RPMI8226 (cell line): ENCODE measurements at regions not wholly inside any gene's neighbourhood (a gene's known extent, or its start where the extent isn't known, plus 50 kb on each side); places are given as distances from the start of the nearest gene placed in this dataset.
A peak's percentile ranks its signal among the peaks of the same experiment; 100 is the strongest.
"Not testable (repeated sequence)": the region's sequence is repeated elsewhere in the genome, so short reads cannot be mapped to it uniquely, and the experiment has no call there.

ENCODE experiments used
- DNase-seq: peaks from one replicate; pipeline ENCODE4 v3.0.0-alpha.2; 2015

DNA sequence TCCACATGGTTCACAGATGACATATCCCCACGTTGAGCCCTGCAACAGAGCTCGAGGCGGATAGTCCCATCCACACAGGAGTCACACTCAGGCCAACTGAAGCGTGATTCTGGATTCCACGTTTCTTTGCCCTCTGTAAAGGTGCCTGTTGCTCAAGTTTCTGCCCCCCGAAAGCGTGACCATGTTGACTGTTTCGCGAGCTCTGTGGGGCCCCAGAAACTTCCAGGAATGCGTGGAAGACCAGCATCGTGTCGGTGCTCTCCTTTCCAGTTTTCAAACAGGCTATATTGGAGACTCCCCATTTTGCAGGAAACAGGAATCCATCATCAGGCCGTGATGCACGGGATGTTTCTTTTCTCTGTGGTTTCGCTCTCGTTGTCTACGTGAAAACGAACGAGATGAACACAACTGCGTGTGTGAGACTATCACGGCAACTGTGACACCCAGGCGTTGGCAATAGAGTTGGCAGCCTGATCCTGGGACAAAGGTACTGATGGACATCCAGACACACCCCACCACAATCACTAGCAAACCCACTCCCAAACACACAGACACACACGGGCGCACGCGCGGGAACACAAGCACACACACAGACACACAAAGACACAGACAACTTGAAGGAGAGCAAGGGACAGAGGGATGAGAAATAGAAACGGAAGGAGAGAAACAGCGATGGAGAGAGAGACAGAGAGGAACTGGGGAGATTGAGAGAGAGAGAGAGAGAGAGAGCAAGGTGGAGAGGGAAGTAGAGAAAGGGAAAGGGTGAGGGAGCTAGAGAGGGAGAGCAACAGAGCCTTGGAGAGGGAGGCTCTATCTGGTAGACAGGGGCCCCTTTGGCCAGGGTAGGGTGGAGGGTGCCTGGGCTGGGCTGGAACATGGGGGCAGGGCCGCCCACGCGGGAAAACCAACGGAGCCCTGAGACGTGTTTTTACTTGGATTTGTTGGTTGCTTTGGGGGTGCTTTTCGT, 1609.3 kb downstream of the SPATA31A7 start:
- peak; percentile 11 for DNase-seq

DNA sequence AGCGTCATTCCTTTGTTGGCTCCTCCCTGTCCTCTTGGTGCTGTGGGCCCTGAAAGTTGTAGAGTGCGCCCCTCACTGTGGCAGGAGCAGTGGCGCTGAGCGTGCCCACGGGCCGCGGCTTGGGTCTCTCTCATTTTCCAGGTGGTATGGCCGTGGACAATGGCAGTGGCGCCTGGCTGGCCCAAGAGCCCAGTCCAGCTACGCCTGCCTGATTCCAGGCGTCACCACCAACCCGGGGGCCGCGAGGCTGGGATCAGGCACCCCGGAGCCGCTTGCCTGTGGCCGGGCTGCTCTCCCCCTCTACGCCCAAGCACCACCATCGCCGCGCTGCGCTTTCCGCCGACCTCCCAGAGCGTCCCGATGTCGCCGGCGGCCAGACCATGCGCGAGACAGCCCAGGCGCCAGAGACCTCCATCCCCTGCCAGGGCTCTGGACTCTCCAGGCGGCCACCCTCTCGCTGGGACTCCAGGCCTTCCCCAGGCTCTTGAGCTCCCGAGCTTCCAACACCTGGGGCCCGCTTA, 1610.1 kb downstream of the SPATA31A7 start:
- DNase-seq, result peak; percentile 3

DNA sequence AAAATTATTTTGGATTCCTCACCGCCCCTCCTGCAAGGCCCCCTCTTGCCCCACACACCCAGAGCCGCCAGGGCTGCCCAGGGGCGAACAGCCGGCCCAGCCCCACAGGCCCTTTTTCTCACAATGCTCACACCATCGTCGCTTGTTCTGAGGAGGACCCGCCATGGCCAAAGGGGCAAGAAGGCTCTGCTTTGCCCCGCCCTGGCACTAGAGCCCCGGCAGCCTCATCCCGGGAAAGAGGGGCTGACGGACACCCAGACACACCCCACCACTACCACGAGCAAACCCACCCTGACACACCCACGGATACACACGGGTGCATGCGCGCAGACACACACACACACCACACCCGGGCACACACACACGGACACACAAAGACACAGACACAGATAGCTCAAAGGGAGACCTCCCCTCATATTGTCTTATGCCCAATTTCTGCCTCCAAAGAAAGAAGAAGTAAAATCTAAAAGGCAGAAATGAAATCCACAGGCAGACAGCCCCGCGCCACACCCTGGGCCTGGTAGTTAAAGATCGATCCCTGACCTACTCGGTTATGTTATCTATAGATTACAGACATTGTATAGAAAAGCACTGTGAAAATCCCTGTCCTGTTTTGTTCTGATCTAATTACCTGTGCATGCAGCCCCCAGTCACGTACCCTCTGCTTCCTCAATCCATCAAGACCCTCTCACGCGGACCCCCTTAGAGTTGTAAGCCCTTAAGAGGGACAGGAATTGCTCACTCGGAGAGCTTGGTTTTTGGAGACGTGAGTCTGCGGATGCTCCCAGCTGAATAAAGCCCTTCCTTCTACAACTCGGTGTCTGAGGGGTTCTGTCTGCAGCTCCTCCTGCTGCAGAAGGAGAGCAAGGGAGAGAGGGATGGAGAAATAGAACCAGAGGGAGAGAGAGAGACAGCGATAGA, 1610.9 kb downstream of the SPATA31A7 start:
- not testable (repeated sequence) for DNase-seq

DNA sequence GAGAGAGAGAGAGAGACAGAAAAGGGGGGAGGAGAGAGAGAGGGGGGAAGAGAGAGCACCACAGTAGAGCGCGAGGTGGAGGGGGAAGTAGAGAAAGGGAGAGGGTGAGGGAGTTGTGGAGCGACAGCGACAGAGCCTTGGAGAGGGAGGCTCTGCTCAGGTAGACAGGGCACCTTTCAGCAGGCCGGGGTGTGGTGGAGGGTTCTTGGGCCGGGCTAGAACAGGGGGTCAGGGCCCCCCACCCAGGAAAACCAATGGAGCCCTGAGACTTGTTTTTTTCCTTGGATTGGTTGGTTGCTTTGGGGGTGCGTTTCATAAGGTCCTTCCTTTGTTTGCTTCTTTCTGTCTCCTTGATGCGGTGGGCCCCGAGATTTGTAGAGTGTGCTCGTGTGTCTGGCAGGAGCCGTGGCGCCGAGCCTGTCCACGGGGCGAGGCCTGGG, 1611.6 kb downstream of the SPATA31A7 start:
- peak; percentile 32 for DNase-seq

DNA sequence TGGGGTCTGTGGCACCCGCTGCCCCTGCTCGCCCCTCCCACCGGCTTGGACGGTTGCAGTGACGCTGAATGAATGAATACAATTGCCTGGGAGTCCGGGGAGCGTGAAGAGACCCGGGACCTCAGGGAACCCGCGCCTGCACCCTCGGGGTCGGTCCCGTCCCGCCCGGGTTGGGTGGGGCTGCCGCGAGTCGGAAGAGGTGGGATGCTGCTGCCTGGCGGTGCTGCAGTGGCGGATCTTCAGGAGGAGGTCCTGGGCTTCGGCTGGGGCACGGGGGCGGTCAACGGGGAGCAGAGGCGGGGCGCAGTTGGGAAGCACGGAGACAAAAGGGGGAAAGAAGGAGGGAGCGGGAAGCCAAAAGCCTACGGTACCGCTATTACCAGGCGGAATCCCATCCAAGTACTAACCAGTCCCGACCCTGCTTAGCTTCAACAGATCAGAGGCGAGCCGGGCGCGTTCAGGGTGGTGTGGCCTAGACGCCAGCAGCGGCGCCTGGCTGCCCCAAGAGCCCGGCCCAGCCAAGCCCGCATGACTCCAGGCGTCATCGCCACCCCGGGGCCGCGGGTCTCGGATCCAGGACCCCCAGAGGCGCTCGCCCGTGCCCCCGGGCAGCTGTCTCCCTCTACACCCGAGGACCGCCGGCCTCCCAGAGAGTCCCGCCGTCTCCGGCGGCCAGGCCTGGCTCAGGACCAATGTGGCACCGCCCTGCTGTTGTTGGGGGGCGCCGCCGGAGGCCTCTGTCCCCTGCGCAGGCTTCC, 1612.3 kb downstream of the SPATA31A7 start:
- DNase-seq, result peak; percentile 87

DNA sequence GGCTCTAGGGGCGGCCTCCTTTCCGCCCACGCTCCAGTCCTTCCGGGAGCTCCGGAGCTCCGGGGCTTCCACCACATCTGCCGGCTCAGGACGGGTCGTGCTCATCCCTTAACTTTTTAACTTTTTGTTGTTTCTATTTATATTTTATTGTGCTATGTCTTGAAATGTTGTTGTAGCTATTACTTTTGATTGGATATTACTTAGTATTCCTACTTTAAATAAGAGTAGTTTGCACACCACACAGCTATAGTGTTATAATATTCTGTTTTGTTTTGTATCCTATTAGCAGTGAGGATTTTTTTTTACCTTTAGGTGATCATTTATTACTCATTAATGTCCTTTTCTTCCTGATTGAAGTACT, 1612.9 kb downstream of the SPATA31A7 start:
- DNase-seq, result not testable (repeated sequence)

DNA sequence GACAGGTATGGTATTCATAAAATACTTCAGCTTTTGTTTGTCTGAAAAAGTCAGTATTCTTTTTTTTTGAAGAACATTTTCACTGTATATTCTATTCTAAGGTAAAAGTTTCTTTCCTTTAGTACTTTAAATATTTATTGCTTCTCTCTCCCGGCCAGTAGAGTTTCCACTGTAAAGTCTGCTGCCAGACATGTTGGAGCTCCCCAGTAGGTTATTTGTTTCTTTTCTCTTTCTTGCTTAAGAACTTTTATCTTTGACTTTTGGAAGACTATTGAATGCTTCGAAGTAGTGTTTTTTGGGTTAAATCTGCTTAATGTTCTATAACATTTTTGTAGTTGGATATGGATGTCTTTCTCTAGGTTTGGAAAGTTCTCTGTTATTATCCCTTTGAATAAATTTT, 1613.3 kb downstream of the SPATA31A7 start:
- DNase-seq, result peak; percentile 5

DNA sequence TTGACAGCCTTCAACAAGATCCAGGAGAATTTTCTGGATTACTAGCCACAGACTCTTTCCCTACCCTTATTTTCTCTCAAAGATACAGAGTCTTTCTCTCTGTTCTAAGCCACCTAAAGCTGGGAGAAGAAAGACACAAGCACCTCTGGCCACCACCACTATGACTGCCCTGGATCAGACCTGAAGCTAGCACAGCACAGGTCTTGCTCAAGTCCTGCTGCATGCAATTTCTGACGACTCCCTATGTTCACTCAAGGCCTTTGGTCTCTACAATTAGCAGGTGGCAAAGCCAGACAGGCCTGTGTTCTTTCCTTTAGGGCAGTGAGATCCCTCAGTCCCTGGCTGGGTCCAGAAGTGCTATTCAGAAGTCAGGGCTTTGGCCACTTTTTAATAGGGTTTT, 1614.5 kb downstream of the SPATA31A7 start:
- DNase-seq, result not testable (repeated sequence)

DNA sequence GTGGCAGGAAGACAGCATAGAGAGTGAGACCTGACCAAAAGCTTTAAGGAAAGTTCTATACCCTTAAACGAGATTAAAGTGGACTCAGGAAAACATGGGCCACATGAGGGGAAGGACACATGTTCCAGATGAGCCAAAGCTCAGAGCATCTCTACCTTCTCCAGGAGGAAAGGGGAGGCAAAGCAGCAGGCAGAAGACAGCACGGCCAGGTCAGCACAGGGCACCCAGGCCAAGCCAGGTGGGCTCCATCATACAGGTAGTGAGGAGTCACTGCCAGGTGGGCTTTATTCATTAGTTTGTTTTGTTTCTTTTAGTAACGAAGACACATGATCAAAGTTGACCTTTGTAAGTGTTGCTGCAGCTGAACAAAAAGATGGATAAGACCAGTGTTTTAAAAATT, 1617.6 kb downstream of the SPATA31A7 start:
- not testable (repeated sequence) for DNase-seq

DNA sequence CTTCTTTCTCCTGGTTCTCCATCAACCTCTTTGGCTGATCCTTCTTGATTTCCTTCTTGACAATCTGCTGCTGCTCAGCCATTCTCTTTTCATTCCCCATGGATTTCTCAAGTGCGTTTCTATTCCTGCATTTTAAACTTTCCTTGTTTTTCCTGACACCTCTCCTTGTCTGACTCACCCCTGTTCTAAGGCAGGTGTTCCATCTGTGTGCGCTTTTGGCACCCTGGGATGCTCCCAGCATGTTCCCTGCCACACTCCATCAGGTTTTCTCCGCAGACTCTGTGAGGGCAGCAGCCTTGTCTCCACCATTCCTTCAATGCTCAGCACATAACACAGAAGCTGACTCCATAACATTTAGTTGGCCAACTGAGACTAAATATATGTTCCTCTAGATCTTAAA, 1618.2 kb downstream of the SPATA31A7 start:
- DNase-seq, result not testable (repeated sequence)

DNA sequence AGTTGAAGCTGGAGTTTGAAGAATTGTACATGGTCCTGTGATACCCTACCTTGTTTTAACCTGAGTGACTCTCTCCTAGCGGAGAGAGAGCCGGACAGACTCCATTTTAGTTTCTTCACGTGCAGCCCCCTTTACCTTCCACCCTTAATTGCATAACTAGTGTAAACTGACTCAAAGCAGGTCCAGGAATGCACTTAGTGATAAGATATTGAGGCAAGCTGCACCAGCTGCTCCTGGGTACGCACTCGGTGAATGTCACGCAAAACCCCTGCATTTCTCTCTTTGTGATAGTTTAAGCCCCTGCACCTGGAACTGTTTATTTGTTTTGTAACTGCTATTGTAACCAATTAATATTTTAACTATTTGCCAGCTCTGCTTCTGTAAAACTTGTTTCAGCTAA, 1620.5 kb downstream of the SPATA31A7 start:
- not testable (repeated sequence) for DNase-seq

DNA sequence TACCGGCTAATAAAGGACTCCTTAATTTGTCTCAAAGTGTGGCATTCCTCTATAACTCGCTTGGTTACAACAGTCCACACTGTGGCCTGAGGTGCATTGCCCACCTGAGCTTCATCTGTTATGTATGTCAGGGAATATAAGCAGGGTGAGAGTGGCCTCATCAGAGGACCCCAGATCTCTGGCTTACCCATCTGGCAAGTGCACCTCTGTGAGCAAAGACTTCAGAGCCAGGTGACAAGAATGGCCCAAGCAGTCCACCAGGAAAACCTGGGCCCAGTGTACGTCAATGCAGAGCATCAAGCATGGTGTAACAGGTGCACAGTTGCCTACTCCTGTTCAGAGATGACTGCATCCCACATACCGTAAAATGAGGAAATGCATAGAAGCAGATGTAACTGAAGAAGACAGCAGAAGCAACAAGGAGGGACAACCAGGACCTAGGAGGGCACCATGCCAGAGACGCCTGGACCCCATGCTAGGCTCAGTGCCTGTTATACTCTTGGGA, 1621.0 kb downstream of the SPATA31A7 start:
- DNase-seq, result not testable (repeated sequence)

DNA sequence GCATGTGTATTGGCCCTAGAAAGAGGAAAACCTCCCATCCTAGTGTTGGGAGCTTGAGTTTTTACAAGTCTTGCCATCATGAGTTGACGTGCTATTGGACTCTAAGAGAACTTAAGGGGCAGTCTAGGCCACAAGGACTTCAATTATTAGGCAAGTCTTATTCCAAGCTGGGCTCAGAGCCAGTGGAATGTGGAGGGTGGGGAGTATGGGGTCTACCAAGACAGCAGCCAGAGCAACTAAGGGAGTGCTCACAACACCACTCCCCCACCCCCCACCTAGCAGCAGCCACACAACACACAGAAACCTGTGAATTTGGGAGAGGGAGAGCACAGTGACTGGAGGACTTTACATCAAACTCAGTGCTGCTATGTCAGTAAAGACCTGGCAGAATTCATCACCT, 1625.6 kb downstream of the SPATA31A7 start:
- DNase-seq, result not testable (repeated sequence)

DNA sequence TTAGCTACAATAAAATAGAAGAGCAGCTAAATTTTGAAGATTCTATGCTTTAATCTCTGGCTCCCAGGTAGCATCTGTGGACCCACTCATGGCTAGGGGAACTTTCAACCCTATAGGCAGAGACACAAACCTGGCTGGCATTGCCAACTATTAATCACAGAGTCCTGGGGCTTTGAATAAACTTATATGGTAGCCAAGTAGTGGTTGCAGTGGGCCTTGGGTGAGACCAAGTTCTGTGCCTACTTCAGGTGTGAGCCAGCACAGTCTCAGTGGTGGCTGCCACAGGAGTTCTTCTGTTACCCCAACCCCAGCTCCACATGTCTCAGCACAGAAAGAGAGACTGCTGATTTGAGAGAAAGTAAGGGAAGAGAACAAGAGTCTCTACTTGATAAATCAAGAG, 1626.5 kb downstream of the SPATA31A7 start:
- DNase-seq, result not testable (repeated sequence)

DNA sequence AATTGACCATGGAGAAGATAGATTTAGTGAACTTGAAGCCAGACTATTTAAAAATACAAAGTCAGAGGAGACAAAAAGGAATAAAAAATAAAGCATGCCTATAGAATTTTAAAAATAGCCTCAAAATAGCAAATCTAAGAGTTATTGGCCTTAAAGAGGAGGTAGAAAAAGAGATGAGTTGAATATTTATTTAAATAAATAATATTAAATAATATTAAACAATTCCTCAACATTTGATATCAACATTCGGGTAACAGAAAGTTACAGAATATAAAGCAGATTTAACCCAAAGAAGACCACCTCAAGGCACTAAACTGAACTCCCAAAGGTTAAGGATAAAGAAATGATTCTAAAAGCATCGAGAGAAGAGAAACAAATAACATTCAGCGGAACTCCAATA, 1627.4 kb downstream of the SPATA31A7 start:
- not testable (repeated sequence) for DNase-seq

DNA sequence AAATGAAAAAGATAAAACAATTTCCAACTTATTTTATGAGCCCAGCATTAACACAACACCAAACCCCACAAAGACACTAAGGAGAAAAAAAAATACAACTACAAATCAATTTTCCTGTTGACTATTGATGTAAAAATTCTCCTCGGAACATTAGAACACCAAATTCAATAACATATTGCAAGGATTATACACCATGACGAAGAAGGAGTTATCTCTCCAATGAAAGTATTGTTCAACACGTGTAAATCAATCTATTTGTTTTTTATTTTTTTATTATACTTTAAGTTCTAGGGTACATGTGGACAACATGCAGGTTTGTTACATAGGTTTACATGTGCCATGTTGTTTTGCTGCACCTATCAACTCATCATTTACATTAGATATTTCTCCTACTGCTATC, 1632.3 kb downstream of the SPATA31A7 start:
- DNase-seq, result not testable (repeated sequence)

DNA sequence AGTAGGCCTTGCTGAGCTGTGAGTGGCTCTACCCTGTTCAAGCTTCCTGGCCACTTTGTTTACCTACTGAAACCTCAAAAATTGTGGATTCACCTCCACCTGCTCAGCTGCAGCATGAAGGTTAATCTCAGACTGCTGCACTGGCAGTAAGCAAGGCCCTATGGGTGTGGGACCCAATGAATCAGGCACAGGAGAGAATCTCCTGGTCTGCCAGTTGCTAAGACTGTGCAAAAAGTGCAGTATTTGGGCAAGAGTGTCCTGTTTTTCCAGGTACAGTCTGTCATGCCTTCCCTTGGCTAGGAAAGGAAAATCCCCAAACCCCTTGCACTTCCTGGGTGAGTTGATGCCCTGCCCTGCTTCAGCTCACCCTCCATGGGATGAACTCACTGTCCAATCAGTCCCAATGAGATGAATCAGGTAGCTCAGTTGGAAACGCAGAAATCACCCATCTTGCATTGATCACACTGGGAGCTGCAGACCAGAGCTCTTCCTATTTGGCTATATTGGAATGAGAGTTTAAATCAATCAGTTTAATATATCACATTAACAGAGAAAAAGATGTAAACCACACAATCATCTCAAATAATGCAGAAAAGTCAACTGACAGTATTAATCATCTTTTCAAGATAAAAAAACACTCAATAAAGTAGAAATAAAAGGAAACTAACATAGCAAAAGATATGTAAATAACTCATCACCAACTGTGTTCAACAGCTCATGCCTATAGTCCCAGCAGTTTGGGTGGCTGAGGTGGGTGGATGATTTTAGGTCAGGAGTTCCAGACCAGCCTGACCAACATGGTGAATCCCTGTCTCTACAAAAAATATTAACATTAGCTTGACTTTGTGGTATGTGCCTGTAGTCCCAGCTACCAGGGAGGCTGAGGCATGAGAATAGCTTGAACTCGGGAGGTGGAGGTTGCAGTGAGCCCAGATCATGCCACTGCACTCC, 1638.4 kb downstream of the SPATA31A7 start:
- not testable (repeated sequence) for DNase-seq

DNA sequence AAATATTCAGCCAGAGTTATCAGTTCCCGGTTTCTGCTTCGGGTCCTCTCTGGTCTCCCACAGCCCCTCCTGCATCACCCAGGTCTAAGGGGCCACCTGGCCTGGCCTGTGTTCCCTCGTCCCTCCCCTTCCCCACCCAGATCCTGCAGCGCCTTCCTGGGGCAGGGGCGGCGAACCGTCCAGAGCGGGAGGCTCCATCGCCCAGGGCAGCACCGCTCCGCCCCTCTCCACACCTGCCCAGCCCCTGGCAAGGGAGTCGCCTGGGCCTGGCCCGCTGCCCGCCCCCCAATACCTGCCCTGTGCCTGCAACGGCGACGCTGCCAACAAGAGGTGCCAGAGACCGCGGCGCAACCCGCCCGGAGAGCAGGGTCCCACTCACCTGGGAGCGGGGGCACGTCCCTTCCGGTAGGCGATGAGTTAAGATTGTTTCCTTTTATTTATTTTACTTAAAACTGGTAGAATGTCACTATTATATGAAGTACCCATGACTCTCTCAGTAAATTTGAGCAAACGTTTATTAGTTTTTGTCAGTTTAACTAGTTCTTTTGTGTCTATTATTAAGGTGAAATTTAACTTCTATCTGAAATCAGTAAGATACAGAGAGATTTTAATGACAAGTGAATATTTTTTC, 1641.1 kb downstream of the SPATA31A7 start:
- not testable (repeated sequence) for DNase-seq

DNA sequence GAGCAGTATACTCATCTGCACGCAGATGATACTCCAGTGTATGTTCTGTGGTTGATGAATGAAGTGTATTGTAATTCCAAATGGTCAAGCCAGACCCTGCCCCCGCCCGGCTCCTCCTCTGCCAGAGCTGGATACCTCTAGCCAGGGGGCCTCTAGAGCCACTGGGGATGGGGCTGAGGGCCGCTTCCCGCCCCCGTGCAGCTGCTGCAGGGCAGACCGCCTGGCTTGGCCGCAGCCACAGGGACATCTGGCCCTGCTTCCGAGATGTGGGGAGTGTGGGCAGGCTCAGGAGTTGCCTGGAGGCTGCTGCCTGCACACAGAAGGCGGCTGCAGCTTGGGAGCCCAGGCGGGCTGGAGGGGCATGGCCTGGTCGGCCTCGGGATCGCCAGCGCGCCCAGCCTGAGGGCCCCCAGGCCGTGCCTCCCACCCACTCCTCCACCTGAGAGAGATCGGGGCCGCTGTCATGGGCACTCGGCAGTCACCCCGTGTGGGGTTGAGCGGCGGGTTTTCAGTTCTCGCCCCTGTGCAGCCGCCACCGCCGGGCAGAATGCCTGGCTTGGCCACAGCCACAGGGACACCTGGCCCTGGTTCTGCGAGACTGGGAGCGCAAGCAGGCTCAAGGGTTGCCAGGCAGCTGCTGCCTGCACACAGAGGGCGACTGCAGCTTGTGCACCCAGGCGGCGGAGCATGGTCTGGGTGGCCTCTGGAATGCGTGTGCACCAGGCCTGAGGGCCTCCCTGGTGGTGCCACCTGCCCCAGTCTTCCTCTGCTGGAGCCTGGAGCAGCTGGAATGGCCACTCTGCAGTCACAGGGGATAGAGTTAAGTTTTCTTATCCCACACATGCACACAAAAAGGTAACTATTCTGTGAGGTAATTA, 1643.7 kb downstream of the SPATA31A7 start:
- DNase-seq, result not testable (repeated sequence)
